ENCODE measurements at regions not wholly inside any gene's neighbourhood (a gene's known extent, or its start where the extent isn't known, plus 50 kb on each side); places are given as distances from the start of the nearest gene placed in this dataset.

GRCh38 chr6:65830151-65830550 is 123.1 kb upstream of the EYS start:
- Histone ChIP-seq H3K4me3 (replicated peaks in 1 of 3; ENCODE audit: insufficient read depth in 1 of 3, low read depth in 1 of 3, low read length in 3 of 3) (no peak overlapping the region), H3K4me1 (ENCODE audit: control insufficient read depth, extremely low read depth, insufficient read depth, low read length) (no peaks in the 10 kb centered on the region), H3K27me3 (ENCODE audit: control insufficient read depth in 2 of 2, insufficient read depth in 2 of 2, low read length in 2 of 2) (no peaks in the 10 kb centered on the region), H3K4me2 (ENCODE audit: insufficient read depth, low read length) (no peak overlapping the region), H3K79me2 (ENCODE audit: control insufficient read depth, insufficient read depth, low read length) (no peaks in the 10 kb centered on the region), H3K9ac (replicated peaks; ENCODE audit: extremely low read depth, insufficient read depth, low read length) (no peak overlapping the region), H3K36me3 (ENCODE audit: control insufficient read depth in 2 of 2, extremely low read depth in 1 of 2, insufficient read depth in 2 of 2, low read length in 2 of 2) (no peaks in the 10 kb centered on the region), H4K20me1 (replicated peaks; ENCODE audit: control insufficient read depth, extremely low read depth, insufficient read depth, low read length) (no peaks in the 10 kb centered on the region), H2AFZ (ENCODE audit: low read depth, low read length) (no peak overlapping the region), H3K9me1 (replicated peaks; ENCODE audit: control insufficient read depth, extremely low read depth, insufficient read depth, low read length) (peaks cover 2% of the 10 kb centered on the region), H3K27ac (ENCODE audit: insufficient read depth, low read depth, low read length) (no peak overlapping the region), H3K9me3 (replicated peaks; ENCODE audit: control insufficient read depth, insufficient read depth, low read length) (no peaks in the 10 kb centered on the region)
- BruUV-seq (replicated peaks) = no TSS peak
- dilution Hi-C loops (cut with MboI; ENCODE audit: extremely low pct_ligation_motif_present, low sequenced_read_pairs) = no loop called here
- TF ChIP-seq EZH2 (IDR thresholded peaks at IDR 0.05; ENCODE audit: borderline replicate concordance, low read depth, low read length, severe bottlenecking) (no peak), GATA2 (IDR thresholded peaks at IDR 0.05; ENCODE audit: insufficient read depth, insufficient read length, low read depth, low read length) (no peak), MYC (IDR thresholded peaks at IDR 0.05; ENCODE audit: low read depth, low read length) (no peak), JUN (IDR thresholded peaks at IDR 0.05; ENCODE audit: borderline replicate concordance, insufficient read depth, insufficient read length, low read depth) (no peak), POLR2AphosphoS5 (IDR thresholded peaks at IDR 0.05; ENCODE audit: insufficient read depth, low read depth, low read length) (no peak), CTCF (IDR thresholded peaks at IDR 0.05; ENCODE audit: extremely low read depth in 1 of 2, insufficient read depth in 1 of 2, low read depth in 1 of 2, low read length in 2 of 2) (no peak), MAX (IDR thresholded peaks at IDR 0.05; ENCODE audit: insufficient read depth, insufficient read length) (no peak), POLR2A (IDR thresholded peaks at IDR 0.05; ENCODE audit: low read depth, low read length) (no peak), FOS (IDR thresholded peaks at IDR 0.05; ENCODE audit: borderline replicate concordance, insufficient read depth, low read length) (no peak)
- FAIRE-seq (no peak), DNase-seq (ENCODE audit: low read depth, low spot score) (no peak)
- CTCF ChIA-PET = no interaction called here
- POLR2A ChIA-PET = no interaction called here
- intact Hi-C loops (cut with micrococcal nuclease) = no loop called here

Measured in endothelial cell of umbilical vein (primary cell).